ENCODE measurements at regions not wholly inside any gene's neighbourhood (a gene's known extent, or its start where the extent isn't known, plus 50 kb on each side); places are given as distances from the start of the nearest gene placed in this dataset.

- H3K27me3 Mint-ChIP-seq: no peaks in the 10 kb centered on the region
- ChIA-PET CTCF (no interaction called here), POLR2A (no interaction called here)
- ATAC-seq (no peak), DNase-seq (no peak)
- no peaks in the 10 kb centered on the region for H3K36me3 Mint-ChIP-seq (ENCODE audit: low read depth)
- intact Hi-C loops (cut with micrococcal nuclease): no loop called here
- H3K4me1 Mint-ChIP-seq (ENCODE audit: low read depth): no peaks in the 10 kb centered on the region
- no peak overlapping the region for H3K4me3 Mint-ChIP-seq
- H3K9me3 Mint-ChIP-seq: no peaks in the 10 kb centered on the region
- no peak overlapping the region for H3K27ac Mint-ChIP-seq
- TF ChIP-seq CTCF (IDR thresholded peaks at IDR 0.05): no peak
Measured at GRCh38 chr22:20652130-20652529, 121.8 kb upstream of the SERPIND1 start.

- Mint-ChIP-seq H3K27ac (no peak overlapping the region), H3K36me3 (ENCODE audit: low read depth) (no peaks in the 10 kb centered on the region), H3K27me3 (no peaks in the 10 kb centered on the region), H3K4me3 (no peak overlapping the region), H3K4me1 (ENCODE audit: low read depth) (no peaks in the 10 kb centered on the region), H3K9me3 (no peaks in the 10 kb centered on the region)
- ChIA-PET CTCF (no interaction called here), POLR2A (no interaction called here)
- TF ChIP-seq CTCF (IDR thresholded peaks at IDR 0.05): no peak
- ATAC-seq (no peak), DNase-seq (no peak)
- intact Hi-C loops (cut with micrococcal nuclease): no loop called here
Measured at GRCh38 chr22:20652582-20652981, 121.3 kb upstream of the SERPIND1 start.

- POLR2A ChIA-PET: no interaction called here
- Mint-ChIP-seq H3K9me3 (no peaks in the 10 kb centered on the region), H3K4me3 (no peak overlapping the region), H3K36me3 (ENCODE audit: low read depth) (no peaks in the 10 kb centered on the region), H3K27ac (no peak overlapping the region), H3K27me3 (peaks cover 4% of the 10 kb centered on the region), H3K4me1 (ENCODE audit: low read depth) (no peaks in the 10 kb centered on the region)
- CTCF ChIA-PET: no interaction called here
- no peak for DNase-seq
- intact Hi-C loops (cut with micrococcal nuclease): no loop called here
- no peak for TF ChIP-seq CTCF (IDR thresholded peaks at IDR 0.05)
- no peak for ATAC-seq
Measured at GRCh38 chr22:20653012-20653794, 120.7 kb upstream of the SERPIND1 start.

- no peak for TF ChIP-seq CTCF (IDR thresholded peaks at IDR 0.05)
- ATAC-seq (no peak), DNase-seq (no peak)
- ChIA-PET POLR2A (no interaction called here), CTCF (no interaction called here)
- H3K9me3 Mint-ChIP-seq: no peaks in the 10 kb centered on the region
- peaks cover 4% of the 10 kb centered on the region for H3K27me3 Mint-ChIP-seq
- no peak overlapping the region for H3K27ac Mint-ChIP-seq
- intact Hi-C loops (cut with micrococcal nuclease): no loop called here
- no peaks in the 10 kb centered on the region for H3K36me3 Mint-ChIP-seq (ENCODE audit: low read depth)
- no peaks in the 10 kb centered on the region for H3K4me1 Mint-ChIP-seq (ENCODE audit: low read depth)
- H3K4me3 Mint-ChIP-seq: no peak overlapping the region
Measured at GRCh38 chr22:20653795-20654342, 120.0 kb upstream of the SERPIND1 start.

GRCh38 chr22:20654343-20655208 is 119.3 kb upstream of the SERPIND1 start:
- intact Hi-C loops (cut with micrococcal nuclease): no loop called here
- H3K27ac Mint-ChIP-seq: no peak overlapping the region
- H3K4me3 Mint-ChIP-seq: no peak overlapping the region
- no peaks in the 10 kb centered on the region for H3K9me3 Mint-ChIP-seq
- H3K4me1 Mint-ChIP-seq (ENCODE audit: low read depth): no peaks in the 10 kb centered on the region
- TF ChIP-seq CTCF (IDR thresholded peaks at IDR 0.05): no peak
- no peak for ATAC-seq
- no peak for DNase-seq
- H3K27me3 Mint-ChIP-seq: peaks cover 4% of the 10 kb centered on the region
- H3K36me3 Mint-ChIP-seq (ENCODE audit: low read depth): no peaks in the 10 kb centered on the region
- ChIA-PET POLR2A (no interaction called here), CTCF (no interaction called here)

Measured in activated CD8-positive, alpha-beta T cell treated with anti-CD3 and anti-CD28 coated beads for 36 hours (primary cell).